ENCODE measurements at regions not wholly inside any gene's neighbourhood (a gene's known extent, or its start where the extent isn't known, plus 50 kb on each side); places are given as distances from the start of the nearest gene placed in this dataset.

DNA sequence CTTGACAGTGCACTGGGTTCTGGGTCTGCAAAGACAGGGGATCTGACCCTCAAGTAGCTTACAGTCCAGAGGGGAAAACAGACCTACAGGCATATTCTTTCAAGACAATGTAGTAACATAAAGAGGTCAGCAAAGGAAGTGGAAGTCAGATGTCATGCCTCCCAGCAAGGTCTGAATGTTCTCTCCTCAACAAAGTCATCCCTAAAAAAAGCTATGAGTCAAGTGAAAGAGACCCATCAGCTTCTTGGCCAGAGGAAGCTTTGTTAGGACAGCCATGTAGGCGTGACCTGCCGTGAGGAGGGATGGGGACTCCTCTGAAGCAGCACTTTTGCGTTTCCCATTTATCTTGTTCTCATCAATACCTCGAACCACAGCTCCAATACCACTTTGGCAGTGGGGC lies 331.6 kb upstream of the NR2F2 start:
- Histone ChIP-seq H3K9me3 (ENCODE audit: insufficient read depth in 2 of 2, low read depth in 1 of 2, low read length in 1 of 2) (no peaks in the 10 kb centered on the region), H2BK5ac (ENCODE audit: low read depth, low read length) (no peak overlapping the region), H3K23ac (ENCODE audit: insufficient read length) (no peak overlapping the region), H2BK12ac (ENCODE audit: low read depth, low read length) (no peak overlapping the region), H3K4ac (replicated peaks; ENCODE audit: insufficient read length, low read depth, low read length) (no peak overlapping the region), H3K36me3 (ENCODE audit: control insufficient read depth in 2 of 4, insufficient read depth in 4 of 4, low read length in 3 of 4) (no peaks in the 10 kb centered on the region), H4K8ac (ENCODE audit: extremely low read depth, insufficient read depth, low read length) (no peak overlapping the region), H3K4me1 (replicated peaks in 1 of 4; ENCODE audit: control insufficient read depth in 3 of 4, insufficient read depth in 4 of 4, low read length in 3 of 4) (no peaks in the 10 kb centered on the region; a peak in 1 of 7 replicates), H4K20me1 (replicated peaks in 1 of 2; ENCODE audit: control insufficient read depth in 1 of 2, insufficient read depth in 2 of 2, low read length in 2 of 2) (no peaks in the 10 kb centered on the region), H3K27ac (ENCODE audit: low read depth, low read length) (no peak overlapping the region), H3K14ac (ENCODE audit: insufficient read length) (no peak overlapping the region), H2BK120ac (replicated peaks; ENCODE audit: low read depth, low read length) (no peak overlapping the region), H3K79me2 (ENCODE audit: control insufficient read depth in 1 of 2, insufficient read depth in 2 of 2, low read length in 2 of 2) (no peaks in the 10 kb centered on the region), H3K27me3 (replicated peaks in 1 of 4; ENCODE audit: control insufficient read depth in 3 of 4, extremely low read depth in 1 of 4, insufficient read depth in 3 of 4, low read length in 3 of 4) (no peaks in the 10 kb centered on the region), H3K23me2 (ENCODE audit: low read depth, low read length) (no peaks in the 10 kb centered on the region), H3K9ac (replicated peaks in 1 of 4; ENCODE audit: extremely low read depth in 1 of 4, low read depth in 3 of 4, low read length in 3 of 4) (no peak overlapping the region), H2AFZ (ENCODE audit: low read length) (no peak overlapping the region), H3K56ac (replicated peaks; ENCODE audit: insufficient read length, low read depth, low read length) (no peak overlapping the region), H3K18ac (ENCODE audit: extremely low read depth, low read length) (no peak overlapping the region), H4K5ac (ENCODE audit: insufficient read length, low read depth, low read length) (no peak overlapping the region), H2AK5ac (ENCODE audit: low read depth, low read length) (no peak overlapping the region), H3K79me1 (ENCODE audit: low read depth, low read length) (no peaks in the 10 kb centered on the region), H3K4me2 (ENCODE audit: insufficient read depth in 1 of 2, low read depth in 2 of 2, low read length in 2 of 2) (no peak overlapping the region), H4K91ac (replicated peaks; ENCODE audit: insufficient read length, low read length) (no peak overlapping the region), H2BK15ac (ENCODE audit: low read length) (no peak overlapping the region), H2BK20ac (ENCODE audit: low read length) (no peak overlapping the region), H3K4me3 (ENCODE audit: extremely low read depth in 1 of 4, insufficient read depth in 2 of 4, low read depth in 3 of 4, low read length in 4 of 4) (no peak overlapping the region)
- CTCF ChIA-PET (ENCODE audit: partially characterized antibody), result interaction anchor here (1.0 kb wide), 1 partner anchor 277 kb away, joined by 3 read pairs; no protein-coding TSS in a partner anchor
- FAIRE-seq, result no peak
- POLR2A ChIA-PET (ENCODE audit: partially characterized antibody), result no interaction called here
- no peak for DNase-seq (ENCODE audit: low read depth in 1 of 2, low spot score in 2 of 2)
- WGBS, 2 experiments (ENCODE audit: extremely low coverage in 1 of 2, insufficient coverage in 1 of 2, insufficient read length in 1 of 2, insufficient replicate concordance in 2 of 2, low coverage in 1 of 2, low lambda C conversion rate in 2 of 2, missing lambda C conversion rate in 1 of 2), result 94% methylated on average over 4 of the region's 4 CpGs; no CpG with 5 or more reads in 1 of the 2 experiments
- TF ChIP-seq, protein P1, sequence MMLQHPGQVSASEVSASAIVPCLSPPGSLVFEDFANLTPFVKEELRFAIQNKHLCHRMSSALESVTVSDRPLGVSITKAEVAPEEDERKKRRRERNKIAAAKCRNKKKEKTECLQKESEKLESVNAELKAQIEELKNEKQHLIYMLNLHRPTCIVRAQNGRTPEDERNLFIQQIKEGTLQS (IDR thresholded peaks at IDR 0.05; ENCODE audit: insufficient read depth, low read depth, low read length), result no peak
- TF ChIP-seq YY1 (IDR thresholded peaks at IDR 0.05; ENCODE audit: low read depth, low read length) (no peak), CBX5 (IDR thresholded peaks at IDR 0.05; ENCODE audit: low read depth, low read length) (no peak), BACH1 (IDR thresholded peaks at IDR 0.05; ENCODE audit: low read length) (no peak), TCF12 (IDR thresholded peaks at IDR 0.05; ENCODE audit: low read depth, low read length) (no peak), JUND (IDR thresholded peaks at IDR 0.05; ENCODE audit: low read length) (no peak), HDAC2 (IDR thresholded peaks at IDR 0.05; ENCODE audit: borderline replicate concordance in 1 of 2, low read depth in 2 of 2, low read length in 2 of 2) (no peak), SRF (IDR thresholded peaks at IDR 0.05; ENCODE audit: low read depth, low read length) (no peak), SAP30 (IDR thresholded peaks at IDR 0.05; ENCODE audit: insufficient read depth, insufficient replicate concordance, low read length) (no peak), POLR2AphosphoS5 (IDR thresholded peaks at IDR 0.05; ENCODE audit: low read depth, low read length) (no peak), TBP (IDR thresholded peaks at IDR 0.05; ENCODE audit: low read depth, low read length) (no peak), SIRT6 (IDR thresholded peaks at IDR 0.05; ENCODE audit: low read length) (no peak), BCL11A (IDR thresholded peaks at IDR 0.05; ENCODE audit: low read depth in 2 of 2, low read length in 2 of 2) (no peak), GABPA (IDR thresholded peaks at IDR 0.05; ENCODE audit: borderline replicate concordance, insufficient read depth, low read length) (no peak), CEBPB (IDR thresholded peaks at IDR 0.05; ENCODE audit: low read depth, low read length) (no peak), SUZ12 (IDR thresholded peaks at IDR 0.05; ENCODE audit: low read length) (no peak)

Data from H1 (cell line).